Dermis blood vessel endothelial cell (primary cell): ENCODE measurements at regions not wholly inside any gene's neighbourhood (a gene's known extent, or its start where the extent isn't known, plus 50 kb on each side); places are given as distances from the start of the nearest gene placed in this dataset.
"Not testable (repeated sequence)": the region's sequence is repeated elsewhere in the genome, so short reads cannot be mapped to it uniquely, and the experiment has no call there.

Experiments
- DNase-seq: peaks from one replicate; pipeline ENCODE4 v3.0.0; 2010

GRCh38 chr12:88932457-88932856 lies 352.2 kb upstream of the KITLG start:
- DNase-seq, result no peak

GRCh38 chr12:88931598-88931997 lies 351.3 kb upstream of the KITLG start:
- DNase-seq, result no peak

- DNase-seq, result no peak
These were observed 345.2 kb upstream of the KITLG start for GRCh38 chr12:88925454-88925853.

- DNase-seq, result no peak
These were observed 343.9 kb upstream of the KITLG start for GRCh38 chr12:88924162-88924561.

GRCh38 chr12:88923631-88924030 lies 343.4 kb upstream of the KITLG start:
- no peak for DNase-seq

- DNase-seq, result no peak
These were observed 342.5 kb upstream of the KITLG start for GRCh38 chr12:88922816-88923215.

- no peak for DNase-seq
These were observed 341.7 kb upstream of the KITLG start for GRCh38 chr12:88921890-88922532.

GRCh38 chr12:88921434-88921833 lies 341.2 kb upstream of the KITLG start:
- DNase-seq, result no peak

GRCh38 chr12:88918161-88918560 lies 337.9 kb upstream of the KITLG start:
- DNase-seq, result no peak

- DNase-seq, result no peak
These were observed 334.7 kb upstream of the KITLG start for GRCh38 chr12:88914967-88915366.

GRCh38 chr12:88909510-88909909 lies 329.2 kb upstream of the KITLG start:
- no peak for DNase-seq

- DNase-seq, result no peak
These were observed 328.1 kb upstream of the KITLG start for GRCh38 chr12:88908345-88908744.

GRCh38 chr12:88904705-88905104 lies 324.4 kb upstream of the KITLG start:
- DNase-seq, result no peak

GRCh38 chr12:88903333-88903732 lies 323.1 kb upstream of the KITLG start:
- DNase-seq, result no peak

GRCh38 chr12:88897723-88898122 lies 317.5 kb upstream of the KITLG start:
- DNase-seq, result peak; percentile 98

- peak; percentile 90 for DNase-seq
These were observed 316.7 kb upstream of the KITLG start for GRCh38 chr12:88896958-88897357.

- peak; percentile 20 for DNase-seq
These were observed 315.4 kb upstream of the KITLG start for GRCh38 chr12:88895634-88896033.

- DNase-seq, result no peak
These were observed 313.5 kb upstream of the KITLG start for GRCh38 chr12:88893801-88894200.

GRCh38 chr12:88891434-88891833 lies 311.2 kb upstream of the KITLG start:
- not testable (repeated sequence) for DNase-seq

- no peak for DNase-seq
These were observed 309.2 kb upstream of the KITLG start for GRCh38 chr12:88889326-88890110.

GRCh38 chr12:88884600-88884999 lies 304.3 kb upstream of the KITLG start:
- no peak for DNase-seq

- DNase-seq, result no peak
These were observed 302.4 kb upstream of the KITLG start for GRCh38 chr12:88882662-88883061.

- DNase-seq, result no peak
These were observed 299.8 kb upstream of the KITLG start for GRCh38 chr12:88880051-88880450.

GRCh38 chr12:88878295-88878694 lies 298.0 kb upstream of the KITLG start:
- DNase-seq, result no peak
